ENCODE measurements at regions not wholly inside any gene's neighbourhood (a gene's known extent, or its start where the extent isn't known, plus 50 kb on each side); places are given as distances from the start of the nearest gene placed in this dataset.

DNA sequence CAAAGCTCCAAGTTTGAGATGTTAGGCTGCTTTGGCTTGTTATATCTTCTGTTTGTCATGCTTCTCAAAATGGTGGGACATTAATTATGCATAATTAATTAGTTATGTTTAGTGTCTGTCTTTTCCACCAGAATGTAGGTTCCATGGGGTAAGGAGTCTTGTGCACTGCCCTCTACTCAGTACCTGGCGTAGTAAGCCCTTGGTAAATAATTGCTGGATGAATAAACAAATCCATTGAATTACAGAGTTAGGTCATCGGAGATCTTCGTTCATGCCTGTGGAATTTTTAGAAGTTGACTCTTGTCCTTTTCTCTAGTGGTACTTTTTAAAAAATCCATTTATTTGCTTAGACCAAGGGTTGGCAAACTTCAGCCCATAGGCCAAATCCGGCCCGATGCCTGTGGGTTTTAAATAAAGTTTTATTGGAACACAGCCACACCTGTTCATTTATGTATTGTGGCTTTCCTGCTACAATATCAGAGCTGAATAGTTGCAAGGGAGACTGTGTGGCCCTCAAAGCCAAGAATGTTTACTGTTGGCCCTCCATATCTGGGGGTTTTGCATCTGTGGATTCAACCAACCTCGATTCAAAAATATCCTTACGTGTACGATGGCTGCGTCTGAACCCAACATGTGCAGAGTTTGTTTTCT is 524.8 kb upstream of the EEF2KMT start:
- no peak overlapping the region for H3K27ac Mint-ChIP-seq
- H3K4me3 Mint-ChIP-seq: no peak overlapping the region
- no peaks in the 10 kb centered on the region for H3K4me1 Mint-ChIP-seq (ENCODE audit: low read depth)
- H3K36me3 Mint-ChIP-seq: no peaks in the 10 kb centered on the region
- H3K27me3 Mint-ChIP-seq: peaks cover 11% of the 10 kb centered on the region
- peaks cover 13% of the 10 kb centered on the region for H3K9me3 Mint-ChIP-seq (ENCODE audit: low read depth)

DNA sequence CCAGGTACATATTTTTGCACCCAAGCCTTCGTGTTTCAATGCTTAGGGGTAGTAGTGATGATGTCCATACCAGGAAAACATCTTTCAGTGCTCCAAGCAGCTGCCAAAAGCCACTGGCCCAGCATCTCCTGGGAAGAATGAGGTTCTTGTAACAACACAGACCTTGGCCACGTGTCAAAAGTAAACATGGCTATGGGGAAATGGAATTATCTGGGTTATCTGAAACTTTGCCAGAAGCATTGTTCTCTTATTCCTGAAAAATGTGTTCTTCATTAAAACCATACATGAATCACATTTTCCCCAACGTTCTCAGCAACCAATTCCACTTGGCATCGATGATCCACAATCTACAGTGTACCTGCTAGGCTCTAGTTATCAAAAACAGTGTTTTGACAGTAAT is 524.2 kb upstream of the EEF2KMT start:
- H3K36me3 Mint-ChIP-seq: no peaks in the 10 kb centered on the region
- H3K4me1 Mint-ChIP-seq (ENCODE audit: low read depth): no peaks in the 10 kb centered on the region
- no peak overlapping the region for H3K27ac Mint-ChIP-seq
- no peak overlapping the region for H3K4me3 Mint-ChIP-seq
- peaks cover 9% of the 10 kb centered on the region for H3K9me3 Mint-ChIP-seq (ENCODE audit: low read depth)
- peaks cover 16% of the 10 kb centered on the region for H3K27me3 Mint-ChIP-seq

DNA sequence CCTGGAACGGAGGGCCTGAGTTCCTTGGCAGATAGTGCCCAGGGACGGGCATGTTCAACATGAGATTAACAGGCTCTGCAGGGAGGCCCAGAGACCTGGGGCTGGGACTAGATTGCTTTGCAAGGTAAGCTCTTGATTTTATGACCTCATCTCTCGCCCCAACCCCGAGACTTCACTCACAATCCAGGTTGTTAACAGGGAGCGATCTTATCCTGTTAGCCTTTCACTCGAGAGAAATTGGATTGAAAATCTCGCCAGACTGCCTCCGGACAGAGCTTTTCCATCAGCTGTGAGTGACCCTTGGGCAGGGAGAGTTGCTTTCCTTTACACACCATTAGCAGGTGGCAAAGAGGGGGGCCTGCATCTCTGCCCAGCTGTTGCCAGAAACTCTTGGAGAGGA is 521.7 kb upstream of the EEF2KMT start:
- Mint-ChIP-seq H3K4me1 (ENCODE audit: low read depth) (peaks cover 1% of the 10 kb centered on the region), H3K36me3 (no peaks in the 10 kb centered on the region), H3K4me3 (no peak overlapping the region), H3K27ac (no peak overlapping the region), H3K9me3 (ENCODE audit: low read depth) (peaks cover 4% of the 10 kb centered on the region), H3K27me3 (peaks cover 15% of the 10 kb centered on the region)

DNA sequence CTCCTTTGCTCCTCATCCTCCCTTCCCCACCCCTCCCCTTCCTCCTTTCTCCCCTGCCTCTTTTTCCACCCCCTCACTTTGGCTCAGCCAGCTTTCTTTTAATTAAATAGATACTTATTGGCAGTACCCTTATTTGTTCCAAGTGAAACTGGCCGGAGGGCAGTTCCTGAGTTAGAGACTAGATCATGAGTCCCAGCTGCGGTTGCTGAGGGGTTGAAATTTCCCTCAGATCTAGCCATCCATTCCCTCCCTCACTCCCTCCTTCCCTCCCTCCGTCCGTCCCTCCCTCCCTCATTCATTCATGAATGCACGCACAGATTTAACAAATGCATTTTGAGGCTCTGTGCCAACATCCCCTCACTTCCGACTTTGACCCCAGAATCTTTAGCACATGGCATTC is 519.2 kb upstream of the EEF2KMT start:
- no peak overlapping the region for H3K4me3 Mint-ChIP-seq
- H3K27ac Mint-ChIP-seq: no peak overlapping the region

DNA sequence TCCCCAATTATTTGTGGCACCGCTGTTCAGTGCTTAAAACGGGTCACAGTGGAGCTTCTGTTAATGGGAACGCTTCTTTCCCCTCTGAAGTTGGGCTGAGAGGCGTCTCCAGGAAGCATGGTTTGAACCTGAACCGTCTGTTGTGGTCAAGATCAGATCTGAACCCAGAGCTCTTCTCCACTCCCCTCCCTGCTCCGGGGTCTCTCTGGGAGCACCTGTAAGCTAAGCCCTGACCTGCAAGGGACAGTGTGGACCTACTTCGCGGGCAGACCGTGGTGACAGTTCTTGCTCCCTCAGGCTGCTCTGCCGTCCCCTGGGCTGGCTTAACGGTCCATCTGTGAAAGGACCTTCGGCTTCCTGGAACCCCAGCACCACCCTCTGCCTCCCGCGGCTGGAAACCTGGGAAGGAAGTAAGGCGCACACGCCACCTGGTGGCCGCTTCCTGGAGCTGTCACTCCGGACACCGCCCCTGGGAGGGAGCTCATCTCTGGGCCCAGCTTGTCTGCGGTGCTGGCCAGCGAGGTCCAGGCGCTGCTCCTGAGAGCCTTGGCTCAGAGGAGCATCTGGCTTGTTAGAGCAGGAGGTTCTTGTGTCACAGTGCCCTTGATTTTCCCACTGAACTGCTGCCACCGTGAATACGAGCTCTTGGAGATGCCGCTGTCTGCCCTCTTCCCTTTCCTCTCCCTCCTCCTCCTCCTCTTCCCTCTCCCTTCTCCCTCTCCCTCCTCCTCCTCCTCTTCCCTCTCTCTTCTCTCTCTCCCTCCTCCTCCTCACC is 518.5 kb upstream of the EEF2KMT start:
- H3K9me3 Mint-ChIP-seq (ENCODE audit: low read depth): no peaks in the 10 kb centered on the region
- H3K27ac Mint-ChIP-seq: no peak overlapping the region
- peaks cover 1% of the 10 kb centered on the region for H3K4me1 Mint-ChIP-seq (ENCODE audit: low read depth)
- H3K27me3 Mint-ChIP-seq: peaks cover 15% of the 10 kb centered on the region
- H3K36me3 Mint-ChIP-seq: no peaks in the 10 kb centered on the region
- H3K4me3 Mint-ChIP-seq: no peak overlapping the region

More for the DNA sequence above, 519.2 kb upstream of the EEF2KMT start:
- Mint-ChIP-seq H3K27me3 (peaks cover 15% of the 10 kb centered on the region), H3K4me1 (ENCODE audit: low read depth) (peaks cover 1% of the 10 kb centered on the region), H3K9me3 (ENCODE audit: low read depth) (no peaks in the 10 kb centered on the region), H3K36me3 (no peaks in the 10 kb centered on the region)

DNA sequence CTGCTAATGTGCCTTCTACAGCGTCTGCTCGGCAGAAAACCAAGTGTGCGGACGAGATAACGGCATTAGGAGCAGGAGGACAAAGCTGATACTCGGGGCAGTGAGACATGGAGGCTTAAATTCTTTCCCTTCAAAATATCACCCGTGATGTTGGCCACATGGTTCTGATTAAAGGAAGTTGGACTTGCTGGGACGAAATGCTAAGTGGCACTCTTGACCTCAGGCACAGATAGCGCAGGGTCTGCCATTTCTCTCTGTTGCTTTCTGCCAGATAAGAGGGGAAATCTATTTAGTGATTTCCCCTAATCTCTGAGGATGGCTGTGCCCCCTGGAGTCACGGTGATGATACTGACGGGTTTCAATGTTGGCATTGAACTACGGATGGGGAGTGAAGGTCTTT is 509.6 kb upstream of the EEF2KMT start:
- H3K4me1 Mint-ChIP-seq (ENCODE audit: low read depth): no peaks in the 10 kb centered on the region
- no peaks in the 10 kb centered on the region for H3K9me3 Mint-ChIP-seq (ENCODE audit: low read depth)
- H3K36me3 Mint-ChIP-seq: no peaks in the 10 kb centered on the region
- H3K27me3 Mint-ChIP-seq: no peaks in the 10 kb centered on the region
- no peak overlapping the region for H3K4me3 Mint-ChIP-seq
- H3K27ac Mint-ChIP-seq: no peak overlapping the region

DNA sequence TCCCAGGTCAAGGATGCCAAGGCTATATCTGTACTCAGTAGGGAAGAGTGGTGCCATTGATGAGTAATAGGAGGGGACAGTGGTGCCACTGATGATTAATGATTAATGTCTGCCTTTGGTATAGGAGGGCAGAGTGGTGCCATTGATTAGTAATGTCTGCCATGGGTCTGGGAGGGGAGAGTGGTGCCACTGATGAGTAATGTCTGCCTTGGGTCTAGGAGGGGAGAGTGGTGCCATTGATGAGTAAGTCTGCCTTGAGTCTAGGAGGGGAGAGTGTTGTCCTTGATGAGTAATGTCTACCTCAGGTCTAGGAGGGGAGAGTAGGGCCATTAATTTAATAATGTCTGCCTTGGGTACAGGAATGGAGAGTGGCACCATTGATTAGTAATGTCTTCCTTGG is 507.8 kb upstream of the EEF2KMT start:
- Mint-ChIP-seq H3K27ac (no peak overlapping the region), H3K9me3 (ENCODE audit: low read depth) (no peaks in the 10 kb centered on the region), H3K36me3 (no peaks in the 10 kb centered on the region), H3K27me3 (no peaks in the 10 kb centered on the region), H3K4me3 (no peak overlapping the region), H3K4me1 (ENCODE audit: low read depth) (no peaks in the 10 kb centered on the region)

DNA sequence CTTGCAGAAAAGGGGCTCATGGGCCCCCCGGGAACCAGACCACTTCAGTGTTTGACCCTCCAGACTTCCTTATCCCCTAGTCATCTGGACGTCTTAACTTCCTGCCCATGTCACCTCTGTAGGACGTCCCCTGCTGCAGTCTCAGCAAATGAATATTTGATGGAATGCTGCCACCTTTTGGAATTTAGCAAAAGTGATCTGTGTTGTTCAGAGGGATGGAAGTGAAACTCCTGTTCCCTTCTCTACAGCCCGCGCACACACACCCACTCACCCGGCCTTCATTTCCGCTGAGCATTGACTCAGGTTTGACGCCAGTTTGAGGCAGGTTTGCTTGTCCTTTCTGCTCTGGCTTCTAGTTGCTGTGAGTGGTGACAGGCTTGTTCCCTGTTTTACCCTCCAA is 507.2 kb upstream of the EEF2KMT start:
- Mint-ChIP-seq H3K27ac (no peak overlapping the region), H3K9me3 (ENCODE audit: low read depth) (no peaks in the 10 kb centered on the region), H3K4me1 (ENCODE audit: low read depth) (no peaks in the 10 kb centered on the region), H3K4me3 (no peak overlapping the region), H3K27me3 (no peaks in the 10 kb centered on the region), H3K36me3 (no peaks in the 10 kb centered on the region)

DNA sequence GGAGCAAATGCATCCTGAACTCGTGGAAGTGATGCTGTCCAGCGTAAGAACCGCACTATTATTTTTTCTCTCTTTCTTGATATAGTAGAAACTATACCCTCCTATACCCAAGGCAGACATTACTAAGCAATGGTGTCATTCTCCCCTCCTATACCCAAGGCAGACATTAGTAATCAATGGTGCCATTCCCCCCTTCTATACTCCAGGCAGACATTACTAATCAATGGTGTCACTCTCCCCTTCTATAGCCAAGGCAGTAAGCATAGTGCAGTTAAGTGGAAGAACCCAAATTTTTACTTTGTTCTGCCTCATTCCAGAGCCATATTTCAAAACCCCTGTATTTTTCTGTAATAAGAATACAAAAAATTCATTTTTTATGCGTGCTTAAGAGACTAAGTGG is 506.2 kb upstream of the EEF2KMT start:
- Mint-ChIP-seq H3K4me3 (no peak overlapping the region), H3K27ac (no peak overlapping the region), H3K4me1 (ENCODE audit: low read depth) (no peaks in the 10 kb centered on the region)

DNA sequence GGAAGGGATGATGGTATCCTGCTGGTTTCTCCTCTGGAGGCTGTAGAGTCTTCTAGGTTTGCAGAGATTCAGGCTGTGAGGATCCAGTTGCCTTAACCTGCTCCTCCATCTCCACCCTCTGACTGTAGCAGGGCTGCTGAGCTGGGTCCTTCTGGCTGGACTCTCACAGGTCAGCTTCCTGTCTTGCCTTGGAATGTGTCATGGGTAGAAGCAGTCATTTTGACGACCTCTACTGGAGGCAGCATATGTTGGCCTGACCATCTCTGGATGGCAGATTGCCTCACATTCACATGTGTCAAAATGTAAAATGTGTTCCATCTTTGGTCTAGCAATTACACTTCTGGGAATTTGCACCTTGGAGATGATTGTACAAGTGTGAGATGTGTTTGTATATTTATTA is 504.4 kb upstream of the EEF2KMT start:
- Mint-ChIP-seq H3K27me3 (no peaks in the 10 kb centered on the region), H3K4me1 (ENCODE audit: low read depth) (no peaks in the 10 kb centered on the region), H3K36me3 (no peaks in the 10 kb centered on the region), H3K9me3 (ENCODE audit: low read depth) (no peaks in the 10 kb centered on the region), H3K4me3 (no peak overlapping the region), H3K27ac (no peak overlapping the region)

More for the DNA sequence above, 506.2 kb upstream of the EEF2KMT start:
- Mint-ChIP-seq H3K36me3 (no peaks in the 10 kb centered on the region), H3K27me3 (no peaks in the 10 kb centered on the region), H3K9me3 (ENCODE audit: low read depth) (no peaks in the 10 kb centered on the region)

DNA sequence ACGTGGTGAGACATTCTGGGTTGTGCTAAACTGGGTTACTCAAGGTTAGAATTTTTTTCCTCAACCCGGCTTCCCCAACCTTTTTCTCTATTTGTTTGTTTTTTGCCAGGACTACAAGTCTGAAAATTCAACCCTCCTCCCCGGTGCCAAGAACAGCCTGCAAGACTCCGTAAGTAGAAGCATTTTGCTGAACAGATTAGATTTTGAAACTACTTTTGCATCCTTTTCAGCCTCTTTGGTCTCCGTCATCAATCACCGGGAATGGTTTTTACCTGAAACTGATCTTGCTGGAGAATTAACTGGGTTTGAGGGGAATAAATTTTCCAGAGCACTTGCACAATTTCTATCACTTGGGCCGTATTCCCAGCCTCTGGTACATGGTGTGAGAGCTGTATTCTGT is 501.2 kb upstream of the EEF2KMT start:
- H3K27ac Mint-ChIP-seq: no peak overlapping the region
- no peaks in the 10 kb centered on the region for H3K36me3 Mint-ChIP-seq
- H3K4me1 Mint-ChIP-seq (ENCODE audit: low read depth): no peaks in the 10 kb centered on the region
- no peaks in the 10 kb centered on the region for H3K9me3 Mint-ChIP-seq (ENCODE audit: low read depth)
- H3K4me3 Mint-ChIP-seq: no peak overlapping the region
- H3K27me3 Mint-ChIP-seq: peaks cover 3% of the 10 kb centered on the region

DNA sequence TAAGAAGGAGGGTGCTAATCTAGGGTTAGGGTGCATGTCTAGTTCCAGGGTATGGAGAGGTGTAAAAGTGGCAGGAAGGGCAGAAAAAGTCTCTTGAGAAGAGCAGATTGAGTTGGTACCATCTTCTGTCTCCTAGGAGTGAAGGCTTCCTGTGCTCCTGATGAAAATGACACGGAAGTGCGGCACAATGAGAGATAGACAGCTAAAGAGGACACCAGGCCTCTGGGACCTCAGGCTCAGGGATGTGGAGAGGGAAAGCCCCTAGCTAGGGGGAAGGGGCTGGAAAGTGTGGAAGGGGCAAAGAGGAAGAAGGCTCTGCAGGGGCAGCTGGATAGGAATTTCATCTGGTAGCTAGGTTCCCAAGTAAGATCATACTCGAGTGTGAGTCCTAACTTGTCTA is 498.3 kb upstream of the EEF2KMT start:
- Mint-ChIP-seq H3K4me1 (ENCODE audit: low read depth) (no peaks in the 10 kb centered on the region), H3K27ac (no peak overlapping the region), H3K27me3 (peaks cover 8% of the 10 kb centered on the region), H3K4me3 (no peak overlapping the region), H3K36me3 (no peaks in the 10 kb centered on the region), H3K9me3 (ENCODE audit: low read depth) (no peaks in the 10 kb centered on the region)

DNA sequence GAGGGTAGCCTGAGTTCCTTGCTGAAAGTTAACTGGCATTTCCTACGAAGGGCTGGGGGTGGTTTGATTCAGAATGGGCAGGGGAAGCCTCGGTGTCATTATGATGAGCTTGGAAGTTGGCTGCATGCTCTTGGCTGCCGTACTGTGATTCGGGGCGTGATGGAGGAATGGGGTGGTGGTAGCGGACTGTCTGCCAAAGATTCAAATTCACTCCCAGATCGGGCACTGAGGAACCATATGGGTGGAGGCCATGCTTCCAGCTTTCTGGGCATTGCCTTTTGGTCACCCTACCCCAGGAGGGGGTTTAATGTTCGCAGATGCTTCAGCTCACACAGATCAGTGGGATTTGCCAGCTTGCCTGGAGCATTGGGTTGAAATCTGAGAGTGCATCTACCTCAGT is 492.8 kb upstream of the EEF2KMT start:
- Mint-ChIP-seq H3K36me3 (no peaks in the 10 kb centered on the region), H3K27me3 (peaks cover 11% of the 10 kb centered on the region), H3K4me1 (ENCODE audit: low read depth) (no peaks in the 10 kb centered on the region), H3K9me3 (ENCODE audit: low read depth) (no peaks in the 10 kb centered on the region), H3K27ac (no peak overlapping the region), H3K4me3 (no peak overlapping the region)

DNA sequence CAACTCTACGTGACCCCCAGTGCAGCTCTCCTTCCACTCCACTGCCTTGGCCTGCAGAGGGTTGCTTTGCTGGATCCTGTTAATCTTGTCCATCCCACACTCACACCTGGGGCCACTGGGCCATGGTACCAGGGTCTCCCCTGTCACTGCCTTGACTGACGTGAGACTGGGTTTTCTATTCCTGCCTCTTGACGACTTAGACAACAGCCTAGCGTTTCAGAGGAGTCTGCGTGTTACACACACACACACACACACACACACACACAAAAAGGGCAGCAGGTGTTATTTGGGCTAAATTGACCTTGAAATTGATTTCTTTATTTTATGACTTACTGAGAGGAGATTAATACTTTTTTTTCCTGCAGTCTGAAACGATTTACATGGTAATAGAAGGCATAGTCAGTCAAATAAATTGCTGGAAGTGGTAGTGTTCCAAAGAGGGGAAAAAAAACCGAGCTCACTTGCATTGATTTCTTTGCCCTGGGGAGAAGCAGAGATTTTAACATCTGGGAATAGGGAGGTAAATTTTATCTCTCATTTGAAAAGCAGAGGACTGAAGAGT is 492.3 kb upstream of the EEF2KMT start:
- peaks cover 13% of the 10 kb centered on the region for H3K27me3 Mint-ChIP-seq
- no peak overlapping the region for H3K4me3 Mint-ChIP-seq
- H3K9me3 Mint-ChIP-seq (ENCODE audit: low read depth): no peaks in the 10 kb centered on the region

DNA sequence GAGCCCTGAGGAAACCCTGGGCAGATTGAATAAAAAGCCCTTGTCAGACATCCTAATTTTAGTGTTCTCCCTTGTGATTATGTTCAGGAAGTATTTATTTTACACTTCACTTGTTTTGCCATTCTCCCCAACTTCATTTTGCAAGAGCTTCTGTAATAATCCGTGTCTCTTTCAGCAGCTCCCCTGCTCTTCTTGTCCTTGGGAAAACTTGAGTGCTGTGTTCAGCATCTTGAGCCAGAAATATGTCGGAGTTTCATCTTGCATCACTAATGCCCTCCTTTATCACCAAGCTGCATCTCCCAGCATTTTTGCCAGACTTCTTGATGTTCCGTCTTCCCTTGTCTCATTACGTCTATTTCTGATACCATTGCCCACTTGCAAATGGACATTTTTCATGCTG is 486.5 kb upstream of the EEF2KMT start:
- Mint-ChIP-seq H3K4me1 (ENCODE audit: low read depth) (no peaks in the 10 kb centered on the region), H3K4me3 (no peak overlapping the region), H3K36me3 (no peaks in the 10 kb centered on the region), H3K27me3 (peaks cover 10% of the 10 kb centered on the region), H3K9me3 (ENCODE audit: low read depth) (no peaks in the 10 kb centered on the region), H3K27ac (no peak overlapping the region)

More for the DNA sequence above, 492.3 kb upstream of the EEF2KMT start:
- Mint-ChIP-seq H3K27ac (peak overlapping the region; percentile 16), H3K36me3 (no peaks in the 10 kb centered on the region), H3K4me1 (ENCODE audit: low read depth) (no peaks in the 10 kb centered on the region)
